ENCODE measurements at regions not wholly inside any gene's neighbourhood (a gene's known extent, or its start where the extent isn't known, plus 50 kb on each side); places are given as distances from the start of the nearest gene placed in this dataset.

GRCh38 chr5:88967633-88968585 is 84.9 kb upstream of the MEF2C start:
- no peak for DNase-seq (ENCODE audit: low read depth)

- DNase-seq (ENCODE audit: low read depth) = no peak
Observed at GRCh38 chr5:88964831-88965230, 81.8 kb upstream of the MEF2C start.

GRCh38 chr5:88957013-88957412 is 74.0 kb upstream of the MEF2C start:
- DNase-seq (ENCODE audit: low read depth) = no peak

- no peak for DNase-seq (ENCODE audit: low read depth)
Observed at GRCh38 chr5:88956416-88956815, 73.4 kb upstream of the MEF2C start.

GRCh38 chr5:88955403-88955802 is 72.4 kb upstream of the MEF2C start:
- DNase-seq (ENCODE audit: low read depth) = no peak

- DNase-seq (ENCODE audit: low read depth) = no peak
Observed at GRCh38 chr5:88954511-88954910, 71.5 kb upstream of the MEF2C start.

- no peak for DNase-seq (ENCODE audit: low read depth)
Observed at GRCh38 chr5:88952996-88953643, 70.1 kb upstream of the MEF2C start.

GRCh38 chr5:88952344-88952743 is 69.4 kb upstream of the MEF2C start:
- DNase-seq (ENCODE audit: low read depth) = no peak

GRCh38 chr5:88951457-88951856 is 68.5 kb upstream of the MEF2C start:
- no peak for DNase-seq (ENCODE audit: low read depth)

GRCh38 chr5:88948746-88949600 is 66.0 kb upstream of the MEF2C start:
- DNase-seq (ENCODE audit: low read depth) = no peak

GRCh38 chr5:88944751-88945531 is 62.0 kb upstream of the MEF2C start:
- no peak for DNase-seq (ENCODE audit: low read depth)

GRCh38 chr5:88941581-88941980 is 58.6 kb upstream of the MEF2C start:
- DNase-seq (ENCODE audit: low read depth) = no peak

GRCh38 chr5:88940713-88941112 is 57.7 kb upstream of the MEF2C start:
- no peak for DNase-seq (ENCODE audit: low read depth)

- no peak for DNase-seq (ENCODE audit: low read depth)
Observed at GRCh38 chr5:88939300-88939699, 56.3 kb upstream of the MEF2C start.

- DNase-seq (ENCODE audit: low read depth) = no peak
Observed at GRCh38 chr5:88938488-88938887, 55.5 kb upstream of the MEF2C start.

- DNase-seq (ENCODE audit: low read depth) = no peak
Observed at GRCh38 chr5:88937406-88937805, 54.4 kb upstream of the MEF2C start.

GRCh38 chr5:88934439-88934838 is 51.5 kb upstream of the MEF2C start:
- DNase-seq (ENCODE audit: low read depth) = no peak
